GM12878 (cell line): ENCODE measurements at regions not wholly inside any gene's neighbourhood (a gene's known extent, or its start where the extent isn't known, plus 50 kb on each side); places are given as distances from the start of the nearest gene placed in this dataset.

Experiments
- CBFB ChIP-seq: IDR thresholded peaks from 2 replicates; pipeline ENCODE4 v1.6.1; 2016; ENCODE audit warnings: antibody characterized with exemption, low read depth
- CTCF ChIP-seq, 3 experiments: IDR thresholded peaks in 2 of 3; conservative IDR thresholded peaks in 1 of 3; 2 replicates each; pipeline ENCODE4 v1.5.1; 2011; ENCODE audit warnings: low read depth in 3 of 3, low read length in 3 of 3, mild to moderate bottlenecking in 3 of 3, control low read depth in 2 of 3, moderate library complexity in 2 of 3, inconsistent platforms in 1 of 3, mixed read lengths in 1 of 3; ENCODE audit not compliant: control insufficient read depth in 2 of 3, insufficient read depth in 1 of 3; ENCODE audit errors: extremely low read depth in 1 of 3
- JUND ChIP-seq: IDR thresholded peaks from 2 replicates; pipeline ENCODE4 v1.6.1; 2012; ENCODE audit warnings: low read depth, mild to moderate bottlenecking, low read length, improper control_type of control experiment, moderate library complexity
- KDM1A ChIP-seq: fragments of 200-600 bp; sonication (generic); IDR thresholded peaks from 2 replicates; pipeline ENCODE4 v1.6.1; 2016; ENCODE audit warnings: borderline replicate concordance
- MAX ChIP-seq: IDR thresholded peaks from 2 replicates; pipeline ENCODE4 v1.6.1; 2012; ENCODE audit warnings: low read depth, low read length, improper control_type of control experiment
- NBN ChIP-seq: fragments of 450-650 bp; IDR thresholded peaks from 2 replicates; pipeline ENCODE4 v1.6.1; 2016
- POLR2AphosphoS2 ChIP-seq: IDR thresholded peaks from 2 replicates; pipeline ENCODE4 v1.6.1; 2011; ENCODE audit warnings: low read depth, mild to moderate bottlenecking, low read length, improper control_type of control experiment, moderate library complexity
- TCF3 ChIP-seq: IDR thresholded peaks from 2 replicates; pipeline ENCODE4 v1.6.1; 2012; ENCODE audit warnings: low read depth, mild to moderate bottlenecking, low read length, borderline replicate concordance; ENCODE audit not compliant: insufficient read depth
- ZBTB40 ChIP-seq: fragments of 450-650 bp; IDR thresholded peaks from 2 replicates; pipeline ENCODE4 v1.6.1; 2016; ENCODE audit warnings: mild to moderate bottlenecking, moderate library complexity, borderline replicate concordance
- TF ChIP-seq, protein P1 (sequence below): fragments of 450-650 bp; IDR thresholded peaks from 2 replicates; pipeline ENCODE4 v1.6.1; 2017; ENCODE audit warnings: mild to moderate bottlenecking, low read depth, inconsistent platforms; ENCODE audit not compliant: poor library complexity, severe bottlenecking

DNA sequence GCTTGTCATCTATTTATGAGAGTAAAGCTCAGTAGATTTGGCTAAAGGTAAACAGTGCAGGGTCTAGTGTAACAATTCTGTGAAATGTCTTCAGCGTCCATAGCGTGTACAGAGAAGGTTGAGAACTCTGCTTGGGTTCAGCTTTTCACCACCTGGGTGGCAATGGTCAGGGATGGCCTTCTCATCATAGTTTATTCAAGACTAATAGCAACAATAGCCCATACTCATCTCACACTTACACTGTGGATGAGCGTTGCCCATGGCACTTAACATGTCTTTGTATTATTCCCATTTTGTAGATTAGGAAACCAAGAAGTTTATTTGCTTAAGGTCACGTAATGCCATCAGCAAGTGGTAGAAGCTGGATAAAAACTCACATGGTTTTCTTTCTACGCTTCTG is 106.8 kb upstream of the RND3 start:
- TF ChIP-seq KDM1A (no peak), MAX (no peak), NBN (no peak), CTCF (IDR thresholded peaks at IDR 0.05 in 2 of 3, conservative IDR thresholded peaks at IDR 0.05 in 1 of 3; ENCODE audit: control insufficient read depth in 2 of 3, extremely low read depth in 1 of 3, insufficient read depth in 1 of 3, low read depth in 3 of 3, low read length in 3 of 3) (no peak), TCF3 (no peak), POLR2AphosphoS2 (no peak), JUND (no peak), CBFB (no peak), ZBTB40 (no peak)
- TF ChIP-seq, protein P1, sequence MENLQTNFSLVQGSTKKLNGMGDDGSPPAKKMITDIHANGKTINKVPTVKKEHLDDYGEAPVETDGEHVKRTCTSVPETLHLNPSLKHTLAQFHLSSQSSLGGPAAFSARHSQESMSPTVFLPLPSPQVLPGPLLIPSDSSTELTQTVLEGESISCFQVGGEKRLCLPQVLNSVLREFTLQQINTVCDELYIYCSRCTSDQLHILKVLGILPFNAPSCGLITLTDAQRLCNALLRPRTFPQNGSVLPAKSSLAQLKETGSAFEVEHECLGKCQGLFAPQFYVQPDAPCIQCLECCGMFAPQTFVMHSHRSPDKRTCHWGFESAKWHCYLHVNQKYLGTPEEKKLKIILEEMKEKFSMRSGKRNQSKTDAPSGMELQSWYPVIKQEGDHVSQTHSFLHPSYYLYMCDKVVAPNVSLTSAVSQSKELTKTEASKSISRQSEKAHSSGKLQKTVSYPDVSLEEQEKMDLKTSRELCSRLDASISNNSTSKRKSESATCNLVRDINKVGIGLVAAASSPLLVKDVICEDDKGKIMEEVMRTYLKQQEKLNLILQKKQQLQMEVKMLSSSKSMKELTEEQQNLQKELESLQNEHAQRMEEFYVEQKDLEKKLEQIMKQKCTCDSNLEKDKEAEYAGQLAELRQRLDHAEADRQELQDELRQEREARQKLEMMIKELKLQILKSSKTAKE, result no peak
